ENCODE measurements at regions not wholly inside any gene's neighbourhood (a gene's known extent, or its start where the extent isn't known, plus 50 kb on each side); places are given as distances from the start of the nearest gene placed in this dataset.
A peak's percentile ranks its signal among the peaks of the same experiment; 100 is the strongest.

DNA sequence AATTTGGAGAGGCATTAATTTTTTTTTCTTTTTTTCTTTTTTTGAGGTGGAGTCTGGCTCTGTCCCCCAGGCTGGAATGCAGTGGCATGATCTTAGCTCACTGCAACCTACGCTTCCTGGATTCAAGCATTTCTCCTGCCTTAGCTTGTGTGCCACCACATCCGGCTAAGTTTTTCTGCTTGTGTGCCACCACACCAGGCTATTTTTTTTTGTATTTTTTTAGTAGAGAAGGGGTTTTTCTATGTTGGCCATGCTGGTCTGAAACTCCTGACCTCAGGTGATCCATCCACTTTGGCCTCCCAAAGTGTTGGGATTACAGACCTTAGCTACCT lies 102.0 kb downstream of the TMSB4Y start:
- no peak for FAIRE-seq

DNA sequence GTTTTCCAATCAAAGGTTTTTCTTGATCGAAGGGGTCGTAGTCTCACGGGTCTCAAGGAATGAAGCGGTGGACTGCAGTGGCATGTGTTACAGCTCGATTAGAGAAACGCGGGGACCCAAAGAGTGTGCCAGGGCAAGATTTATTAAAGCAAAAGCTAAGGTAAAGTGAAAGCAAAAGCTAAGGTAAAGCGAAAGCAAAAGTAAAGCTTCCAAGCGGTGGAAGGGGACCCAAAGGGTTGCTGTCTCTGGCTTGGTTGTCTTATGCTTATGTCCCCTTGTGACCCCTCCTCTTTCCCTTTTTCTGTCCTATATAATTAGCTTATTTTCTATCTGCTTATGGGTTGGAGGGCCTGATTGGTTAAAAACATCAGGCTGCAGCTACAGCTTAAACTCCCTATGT lies 126.4 kb downstream of the TMSB4Y start:
- Histone ChIP-seq H3K4me3 (ENCODE audit: low read depth in 1 of 3, low read length in 3 of 3) (no peak overlapping the region), H3K27me3 (ENCODE audit: control insufficient read depth in 3 of 3, insufficient read depth in 3 of 3, low read length in 3 of 3) (no peaks in the 10 kb centered on the region), H3K27ac (ENCODE audit: low read depth in 1 of 3, low read length in 2 of 3) (no peak overlapping the region), H3K4me1 (ENCODE audit: control insufficient read depth in 3 of 3, insufficient read depth in 2 of 3, low read depth in 1 of 3, low read length in 2 of 3) (no peaks in the 10 kb centered on the region), H3K9me3 (ENCODE audit: control insufficient read depth in 2 of 2, insufficient read depth in 1 of 2, low read depth in 1 of 2, low read length in 1 of 2) (no peaks in the 10 kb centered on the region), H3K36me3 (ENCODE audit: control insufficient read depth in 3 of 3, insufficient read depth in 2 of 3, low read depth in 1 of 3, low read length in 3 of 3) (no peaks in the 10 kb centered on the region)
- FAIRE-seq (no peak), DNase-seq (peak in 1 of 2 donors; percentile 4)
- 91 to 96% methylated on average over 9 of the region's 9 CpGs; no CpG with 5 or more reads in 1 of the 3 donors for WGBS, 3 donors

More for the DNA sequence above, 102.0 kb downstream of the TMSB4Y start:
- H3K27me3 ChIP-seq (ENCODE audit: control insufficient read depth in 3 of 3, insufficient read depth in 3 of 3, low read length in 3 of 3): no peaks in the 10 kb centered on the region
- H3K27ac ChIP-seq (ENCODE audit: low read depth in 1 of 3, low read length in 2 of 3): no peak overlapping the region
- no peak overlapping the region for H3K4me3 ChIP-seq (ENCODE audit: low read depth in 1 of 3, low read length in 3 of 3)
- no peak for DNase-seq
- no peaks in the 10 kb centered on the region for H3K4me1 ChIP-seq (ENCODE audit: control insufficient read depth in 3 of 3, insufficient read depth in 2 of 3, low read depth in 1 of 3, low read length in 2 of 3)
- no peaks in the 10 kb centered on the region for H3K9me3 ChIP-seq (ENCODE audit: control insufficient read depth in 2 of 2, insufficient read depth in 1 of 2, low read depth in 1 of 2, low read length in 1 of 2)
- WGBS, 3 donors: 94 to 100% methylated on average over 2 of the region's 2 CpGs; no CpG with 5 or more reads in 1 of the 3 donors
- no peaks in the 10 kb centered on the region for H3K36me3 ChIP-seq (ENCODE audit: control insufficient read depth in 3 of 3, insufficient read depth in 2 of 3, low read depth in 1 of 3, low read length in 3 of 3)

DNA sequence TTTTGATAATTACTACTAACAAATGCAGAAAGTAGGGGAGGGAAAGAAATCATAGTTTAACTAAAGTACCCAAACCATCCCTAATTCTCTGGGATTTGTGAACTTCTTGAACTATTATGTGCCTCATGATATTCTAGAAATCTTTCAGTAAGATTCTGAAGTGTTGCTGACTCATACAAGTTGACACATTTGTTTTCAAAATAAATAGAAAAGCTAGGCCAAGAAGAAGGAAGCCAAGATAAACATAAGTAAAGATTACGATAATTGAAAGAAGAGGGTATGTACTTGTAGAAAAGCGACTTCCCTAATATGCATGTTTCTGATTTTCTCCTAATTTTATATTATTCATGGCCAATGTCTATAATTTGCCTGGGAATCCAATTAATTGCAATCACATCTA lies 140.7 kb downstream of the TMSB4Y start:
- Histone ChIP-seq H3K9me3 (ENCODE audit: control insufficient read depth in 2 of 2, insufficient read depth in 1 of 2, low read depth in 1 of 2, low read length in 1 of 2) (no peaks in the 10 kb centered on the region), H3K27me3 (ENCODE audit: control insufficient read depth in 3 of 3, insufficient read depth in 3 of 3, low read length in 3 of 3) (no peaks in the 10 kb centered on the region), H3K4me1 (ENCODE audit: control insufficient read depth in 3 of 3, insufficient read depth in 2 of 3, low read depth in 1 of 3, low read length in 2 of 3) (no peaks in the 10 kb centered on the region), H3K4me3 (ENCODE audit: low read depth in 1 of 3, low read length in 3 of 3) (no peak overlapping the region), H3K36me3 (ENCODE audit: control insufficient read depth in 3 of 3, insufficient read depth in 2 of 3, low read depth in 1 of 3, low read length in 3 of 3) (no peaks in the 10 kb centered on the region), H3K27ac (ENCODE audit: low read depth in 1 of 3, low read length in 2 of 3) (no peak overlapping the region)
- 57 to 81% methylated on average over 2 of the region's 2 CpGs; no CpG with 5 or more reads in 1 of the 3 donors for WGBS, 3 donors
- FAIRE-seq (peak; percentile 55), DNase-seq (no peak)

DNA sequence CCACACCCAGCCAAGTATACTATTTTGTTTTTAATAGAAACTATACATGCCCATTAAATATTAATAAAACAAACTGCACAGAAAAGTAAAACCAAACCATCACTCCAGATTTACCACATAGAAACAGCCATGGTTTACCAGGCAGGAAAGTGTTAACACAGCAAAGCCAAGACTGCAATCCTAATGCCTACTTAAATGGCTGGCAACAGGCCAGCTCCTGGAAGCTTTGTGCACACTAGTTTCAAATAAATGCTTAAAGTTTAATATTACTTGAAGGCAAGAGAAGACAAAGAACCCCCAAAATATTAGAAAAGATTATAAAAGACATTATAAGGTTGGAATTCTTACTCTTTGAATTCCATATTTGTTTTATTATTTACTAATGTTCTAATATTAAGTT lies 141.0 kb downstream of the VCY start:
- H3K9me3 ChIP-seq (ENCODE audit: control insufficient read depth in 2 of 2, insufficient read depth in 1 of 2, low read depth in 1 of 2, low read length in 1 of 2): no peaks in the 10 kb centered on the region
- no peaks in the 10 kb centered on the region for H3K27me3 ChIP-seq (ENCODE audit: control insufficient read depth in 3 of 3, insufficient read depth in 3 of 3, low read length in 3 of 3)
- FAIRE-seq: no peak
- H3K27ac ChIP-seq (ENCODE audit: low read depth in 1 of 3, low read length in 2 of 3): no peak overlapping the region
- no peak for DNase-seq
- no peaks in the 10 kb centered on the region for H3K4me1 ChIP-seq (ENCODE audit: control insufficient read depth in 3 of 3, insufficient read depth in 2 of 3, low read depth in 1 of 3, low read length in 2 of 3)
- H3K36me3 ChIP-seq (ENCODE audit: control insufficient read depth in 3 of 3, insufficient read depth in 2 of 3, low read depth in 1 of 3, low read length in 3 of 3): no peaks in the 10 kb centered on the region
- no peak overlapping the region for H3K4me3 ChIP-seq (ENCODE audit: low read depth in 1 of 3, low read length in 3 of 3)

DNA sequence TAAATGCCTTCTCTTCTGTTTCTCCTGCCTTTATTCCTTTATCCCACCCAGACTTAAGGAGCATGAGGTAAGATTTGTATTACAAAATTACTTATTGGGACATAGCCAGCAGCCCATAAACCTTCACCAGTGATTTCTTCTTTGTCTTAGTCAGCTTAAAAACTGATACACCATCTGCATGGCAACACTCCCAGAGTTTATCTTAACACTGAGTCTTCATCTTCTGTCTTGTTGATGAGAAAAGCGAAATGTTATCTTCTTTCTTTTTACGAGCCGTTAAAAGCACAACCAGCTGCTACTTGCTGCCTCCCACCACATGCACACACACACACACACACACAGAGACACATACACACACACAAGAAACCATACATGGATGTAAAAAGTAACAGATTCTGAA lies 116.7 kb downstream of the VCY start:
- no peaks in the 10 kb centered on the region for H3K36me3 ChIP-seq (ENCODE audit: control insufficient read depth in 3 of 3, insufficient read depth in 2 of 3, low read depth in 1 of 3, low read length in 3 of 3)
- H3K4me3 ChIP-seq (ENCODE audit: low read depth in 1 of 3, low read length in 3 of 3): no peak overlapping the region
- no peaks in the 10 kb centered on the region for H3K27me3 ChIP-seq (ENCODE audit: control insufficient read depth in 3 of 3, insufficient read depth in 3 of 3, low read length in 3 of 3)
- WGBS, 3 donors: 55 to 81% methylated on average over 3 of the region's 3 CpGs; no CpG with 5 or more reads in 1 of the 3 donors
- no peak for DNase-seq
- H3K4me1 ChIP-seq (ENCODE audit: control insufficient read depth in 3 of 3, insufficient read depth in 2 of 3, low read depth in 1 of 3, low read length in 2 of 3): no peaks in the 10 kb centered on the region
- no peak for FAIRE-seq
- H3K9me3 ChIP-seq (ENCODE audit: control insufficient read depth in 2 of 2, insufficient read depth in 1 of 2, low read depth in 1 of 2, low read length in 1 of 2): no peaks in the 10 kb centered on the region
- no peak overlapping the region for H3K27ac ChIP-seq (ENCODE audit: low read depth in 1 of 3, low read length in 2 of 3)

DNA sequence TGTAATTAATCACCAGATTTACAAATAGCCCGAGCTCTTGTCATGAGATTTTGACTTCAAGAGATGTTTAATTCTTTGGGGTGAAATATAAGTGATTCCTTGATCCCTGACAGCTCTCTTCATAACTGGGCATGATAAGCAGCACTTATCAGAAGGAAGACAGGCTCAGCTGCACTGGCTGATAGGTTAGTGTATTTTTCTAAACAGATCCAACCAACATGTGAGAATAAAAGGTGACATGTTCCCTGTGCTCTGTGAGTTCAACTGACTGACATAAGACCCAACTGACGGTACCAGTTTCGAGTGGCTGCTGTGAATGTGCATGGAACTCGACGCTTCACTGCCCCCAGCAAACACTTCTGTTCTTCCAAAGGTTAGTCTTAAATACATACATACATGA lies 114.8 kb downstream of the VCY start:
- Histone ChIP-seq H3K4me1 (ENCODE audit: control insufficient read depth in 3 of 3, insufficient read depth in 2 of 3, low read depth in 1 of 3, low read length in 2 of 3) (no peaks in the 10 kb centered on the region), H3K9me3 (ENCODE audit: control insufficient read depth in 2 of 2, insufficient read depth in 1 of 2, low read depth in 1 of 2, low read length in 1 of 2) (no peaks in the 10 kb centered on the region), H3K36me3 (ENCODE audit: control insufficient read depth in 3 of 3, insufficient read depth in 2 of 3, low read depth in 1 of 3, low read length in 3 of 3) (no peaks in the 10 kb centered on the region), H3K4me3 (ENCODE audit: low read depth in 1 of 3, low read length in 3 of 3) (no peak overlapping the region), H3K27me3 (ENCODE audit: control insufficient read depth in 3 of 3, insufficient read depth in 3 of 3, low read length in 3 of 3) (no peaks in the 10 kb centered on the region), H3K27ac (ENCODE audit: low read depth in 1 of 3, low read length in 2 of 3) (no peak overlapping the region)
- DNase-seq (no peak), FAIRE-seq (no peak)
- 86 to 96% methylated on average over 5 of the region's 5 CpGs; no CpG with 5 or more reads in 1 of the 3 donors for WGBS, 3 donors

DNA sequence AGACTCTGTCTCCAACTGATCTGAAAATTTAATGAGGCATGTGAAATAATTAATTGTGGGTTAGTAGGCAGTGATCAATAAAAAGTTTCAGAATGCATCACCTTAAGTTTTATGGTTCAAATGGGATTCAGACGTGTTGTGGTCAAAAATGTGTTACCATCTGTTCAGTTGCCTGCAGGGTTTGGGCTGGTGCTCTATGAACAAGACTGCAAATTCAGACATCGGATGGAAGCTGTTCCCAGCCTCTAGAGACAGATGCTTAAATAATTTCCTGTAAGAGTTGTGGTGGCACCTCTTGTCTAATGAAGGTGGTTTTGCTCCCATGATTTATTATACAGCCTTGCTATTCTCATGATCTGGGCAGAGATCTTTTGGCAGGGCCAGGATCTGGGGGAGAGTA lies 113.6 kb downstream of the VCY start:
- no peaks in the 10 kb centered on the region for H3K36me3 ChIP-seq (ENCODE audit: control insufficient read depth in 3 of 3, insufficient read depth in 2 of 3, low read depth in 1 of 3, low read length in 3 of 3)
- no peaks in the 10 kb centered on the region for H3K4me1 ChIP-seq (ENCODE audit: control insufficient read depth in 3 of 3, insufficient read depth in 2 of 3, low read depth in 1 of 3, low read length in 2 of 3)
- H3K27me3 ChIP-seq (ENCODE audit: control insufficient read depth in 3 of 3, insufficient read depth in 3 of 3, low read length in 3 of 3): no peaks in the 10 kb centered on the region
- WGBS, 3 donors: 80 to 95% methylated on average over 2 of the region's 2 CpGs; no CpG with 5 or more reads in 1 of the 3 donors
- DNase-seq (no peak), FAIRE-seq (no peak)
- H3K4me3 ChIP-seq (ENCODE audit: low read depth in 1 of 3, low read length in 3 of 3): no peak overlapping the region
- H3K27ac ChIP-seq (ENCODE audit: low read depth in 1 of 3, low read length in 2 of 3): no peak overlapping the region
- H3K9me3 ChIP-seq (ENCODE audit: control insufficient read depth in 2 of 2, insufficient read depth in 1 of 2, low read depth in 1 of 2, low read length in 1 of 2): no peaks in the 10 kb centered on the region

DNA sequence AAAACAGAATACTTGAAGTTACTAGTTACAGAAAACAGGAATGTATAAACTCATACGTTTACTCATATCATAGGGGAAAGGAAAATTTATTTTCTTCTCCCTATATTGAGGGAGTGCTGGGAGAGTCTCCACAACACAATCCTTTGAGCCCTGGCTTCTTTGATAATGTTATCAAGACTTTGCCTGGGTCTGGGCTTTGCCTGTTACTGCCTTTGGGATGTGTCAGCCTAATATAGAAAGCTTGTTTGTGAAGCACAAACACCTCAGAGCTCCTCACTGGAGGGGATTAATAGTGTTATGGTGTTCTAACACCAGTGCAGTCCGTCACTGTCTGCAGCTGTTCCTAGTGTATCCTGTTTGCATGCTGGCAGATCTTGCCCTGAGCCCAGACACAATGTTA lies 107.8 kb downstream of the VCY start:
- FAIRE-seq (no peak), DNase-seq (no peak)
- WGBS, 3 donors: 84 to 85% methylated on average over 2 of the region's 2 CpGs; no CpG with 5 or more reads in 1 of the 3 donors
- H3K36me3 ChIP-seq (ENCODE audit: control insufficient read depth in 3 of 3, insufficient read depth in 2 of 3, low read depth in 1 of 3, low read length in 3 of 3): no peaks in the 10 kb centered on the region
- no peak overlapping the region for H3K27ac ChIP-seq (ENCODE audit: low read depth in 1 of 3, low read length in 2 of 3)
- no peaks in the 10 kb centered on the region for H3K9me3 ChIP-seq (ENCODE audit: control insufficient read depth in 2 of 2, insufficient read depth in 1 of 2, low read depth in 1 of 2, low read length in 1 of 2)
- no peak overlapping the region for H3K4me3 ChIP-seq (ENCODE audit: low read depth in 1 of 3, low read length in 3 of 3)
- no peaks in the 10 kb centered on the region for H3K27me3 ChIP-seq (ENCODE audit: control insufficient read depth in 3 of 3, insufficient read depth in 3 of 3, low read length in 3 of 3)
- no peaks in the 10 kb centered on the region for H3K4me1 ChIP-seq (ENCODE audit: control insufficient read depth in 3 of 3, insufficient read depth in 2 of 3, low read depth in 1 of 3, low read length in 2 of 3)

DNA sequence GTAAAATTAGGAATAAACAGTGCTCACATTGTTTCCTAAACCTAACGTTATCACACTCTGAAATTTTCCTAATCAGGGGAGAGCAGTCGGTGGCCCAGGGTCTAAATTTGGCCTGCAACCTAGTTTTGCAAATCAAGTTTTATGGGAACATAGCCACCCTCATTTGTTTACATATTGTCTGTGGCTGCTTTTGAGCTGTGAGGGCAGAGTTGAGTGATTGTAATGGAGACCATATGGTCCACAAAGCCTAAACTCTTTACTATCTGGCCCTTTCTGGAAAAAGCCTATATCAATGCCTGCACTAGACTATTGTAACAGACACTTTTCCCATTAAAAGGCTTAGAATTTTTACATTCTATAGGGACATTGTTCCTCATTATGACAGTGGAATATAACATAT lies 105.2 kb downstream of the VCY start:
- WGBS, 3 donors: 25 to 88% (median 78%) methylated on average over 1 to 2 of the region's 2 CpGs
- no peak for FAIRE-seq
- no peaks in the 10 kb centered on the region for H3K9me3 ChIP-seq (ENCODE audit: control insufficient read depth in 2 of 2, insufficient read depth in 1 of 2, low read depth in 1 of 2, low read length in 1 of 2)

More for the DNA sequence above, 105.2 kb downstream of the VCY start:
- Histone ChIP-seq H3K4me3 (ENCODE audit: low read depth in 1 of 3, low read length in 3 of 3) (no peak overlapping the region), H3K27me3 (ENCODE audit: control insufficient read depth in 3 of 3, insufficient read depth in 3 of 3, low read length in 3 of 3) (no peaks in the 10 kb centered on the region), H3K4me1 (ENCODE audit: control insufficient read depth in 3 of 3, insufficient read depth in 2 of 3, low read depth in 1 of 3, low read length in 2 of 3) (no peaks in the 10 kb centered on the region), H3K36me3 (ENCODE audit: control insufficient read depth in 3 of 3, insufficient read depth in 2 of 3, low read depth in 1 of 3, low read length in 3 of 3) (no peaks in the 10 kb centered on the region), H3K27ac (ENCODE audit: low read depth in 1 of 3, low read length in 2 of 3) (no peak overlapping the region)
- no peak for DNase-seq
